Ovary (tissue), 3 donors: ENCODE measurements at regions not wholly inside any gene's neighbourhood (a gene's known extent, or its start where the extent isn't known, plus 50 kb on each side); places are given as distances from the start of the nearest gene placed in this dataset.

ENCODE experiments used
- CTCF ChIP-seq, 3 donors: fragments of 450-650 bp in 2 of 3; fragments of 200-600 bp in 1 of 3; IDR thresholded peaks; one replicate each; pipeline versions ENCODE4 v1.5.1 to v1.8.0; 2016 to 2022; ENCODE audit warnings: antibody characterized with exemption in 3 of 3, mild to moderate bottlenecking in 1 of 3
- EP300 ChIP-seq: sonication (generic); formaldehyde crosslinking; IDR thresholded peaks from one replicate; pipeline ENCODE4 v1.6.1; 2017; ENCODE audit warnings: antibody characterized with exemption
- POLR2A ChIP-seq: fragments of 450-650 bp; IDR thresholded peaks from one replicate; pipeline ENCODE4 v1.6.1; 2017; ENCODE audit warnings: antibody characterized with exemption, mild to moderate bottlenecking, moderate library complexity
- donor health status: DM: no; HTN: no; CAD: no.

GRCh38 chr3:98956008-98956407 lies 54.5 kb upstream of the DCBLD2 start:
- no peak for TF ChIP-seq POLR2A
- TF ChIP-seq CTCF (IDR thresholded peaks at IDR 0.05): no peak
- no peak for TF ChIP-seq EP300
